ENCODE measurements at regions not wholly inside any gene's neighbourhood (a gene's known extent, or its start where the extent isn't known, plus 50 kb on each side); places are given as distances from the start of the nearest gene placed in this dataset.

DNA sequence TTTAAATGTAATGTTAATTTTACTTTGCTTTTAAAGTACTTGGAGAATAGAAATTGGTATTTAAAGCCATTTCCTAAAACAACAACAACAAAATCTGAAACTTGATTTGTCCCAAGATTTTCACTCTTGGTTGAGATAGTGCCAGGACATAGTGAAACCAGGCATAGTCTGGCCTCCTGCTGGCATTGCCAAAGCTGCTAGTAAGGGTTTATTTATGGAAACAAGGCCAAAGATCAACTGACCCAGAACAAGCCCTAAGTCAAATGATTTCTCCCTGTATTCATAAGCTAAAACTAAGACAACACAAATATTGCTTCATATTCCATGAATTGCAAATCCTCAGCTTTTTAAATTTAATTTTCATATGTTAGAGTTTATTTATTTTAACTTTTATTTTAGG, 227.5 kb upstream of the FGF13 start:
- H2BK5ac ChIP-seq (ENCODE audit: low read depth, low read length): no peak overlapping the region
- no peak overlapping the region for H4K5ac ChIP-seq (ENCODE audit: insufficient read length, low read depth, low read length)
- DNase-seq (ENCODE audit: low read depth in 1 of 2, low spot score in 2 of 2) (no peak), FAIRE-seq (no peak)
- H3K23me2 ChIP-seq (ENCODE audit: low read depth, low read length): no peaks in the 10 kb centered on the region
- H3K4me2 ChIP-seq (ENCODE audit: insufficient read depth in 1 of 2, low read depth in 2 of 2, low read length in 2 of 2): no peak overlapping the region
- H4K20me1 ChIP-seq (replicated peaks in 1 of 2; ENCODE audit: control insufficient read depth in 1 of 2, insufficient read depth in 2 of 2, low read length in 2 of 2): no peaks in the 10 kb centered on the region
- no peak overlapping the region for H2AK5ac ChIP-seq (ENCODE audit: low read depth, low read length)
- H4K8ac ChIP-seq (ENCODE audit: extremely low read depth, insufficient read depth, low read length): no peak overlapping the region
- H3K18ac ChIP-seq (ENCODE audit: extremely low read depth, low read length): no peak overlapping the region
- CTCF ChIA-PET (ENCODE audit: partially characterized antibody): no interaction called here
- H2BK120ac ChIP-seq (replicated peaks; ENCODE audit: low read depth, low read length): no peak overlapping the region
- peaks cover 0 to 5% (median 0%) of the 10 kb centered on the region in 4 experiments; a peak in 1 of 7 replicates for H3K4me1 ChIP-seq (replicated peaks in 1 of 4; ENCODE audit: control insufficient read depth in 3 of 4, insufficient read depth in 4 of 4, low read length in 3 of 4)
- no peaks in the 10 kb centered on the region for H3K27me3 ChIP-seq (replicated peaks in 1 of 4; ENCODE audit: control insufficient read depth in 3 of 4, extremely low read depth in 1 of 4, insufficient read depth in 3 of 4, low read length in 3 of 4)
- H2BK15ac ChIP-seq (ENCODE audit: low read length): no peak overlapping the region
- H3K79me1 ChIP-seq (ENCODE audit: low read depth, low read length): no peaks in the 10 kb centered on the region
- no peak overlapping the region for H3K14ac ChIP-seq (ENCODE audit: insufficient read length)
- no peak overlapping the region for H3K56ac ChIP-seq (replicated peaks; ENCODE audit: insufficient read length, low read depth, low read length)
- H3K9ac ChIP-seq (replicated peaks in 1 of 4; ENCODE audit: extremely low read depth in 1 of 4, low read depth in 3 of 4, low read length in 3 of 4): no peak overlapping the region
- H3K23ac ChIP-seq (ENCODE audit: insufficient read length): no peak overlapping the region
- H3K4ac ChIP-seq (replicated peaks; ENCODE audit: insufficient read length, low read depth, low read length): no peak overlapping the region
- H2BK20ac ChIP-seq (ENCODE audit: low read length): no peak overlapping the region
- H3K27ac ChIP-seq (ENCODE audit: low read depth, low read length): no peak overlapping the region
- H3K79me2 ChIP-seq (ENCODE audit: control insufficient read depth in 1 of 2, insufficient read depth in 2 of 2, low read length in 2 of 2): no peaks in the 10 kb centered on the region
- no peak overlapping the region for H3K4me3 ChIP-seq (ENCODE audit: extremely low read depth in 1 of 4, insufficient read depth in 2 of 4, low read depth in 3 of 4, low read length in 4 of 4)
- POLR2A ChIA-PET (ENCODE audit: partially characterized antibody): no interaction called here
- H3K36me3 ChIP-seq (ENCODE audit: control insufficient read depth in 2 of 4, insufficient read depth in 4 of 4, low read length in 3 of 4): no peaks in the 10 kb centered on the region
- no peaks in the 10 kb centered on the region for H3K9me3 ChIP-seq (ENCODE audit: insufficient read depth in 2 of 2, low read depth in 1 of 2, low read length in 1 of 2)
- no peak overlapping the region for H4K91ac ChIP-seq (replicated peaks; ENCODE audit: insufficient read length, low read length)
- no peak overlapping the region for H2BK12ac ChIP-seq (ENCODE audit: low read depth, low read length)
- TF ChIP-seq PHF8 (conservative IDR thresholded peaks at IDR 0.05; ENCODE audit: low read depth, low read length): no peak
- no peak for TF ChIP-seq TBP (IDR thresholded peaks at IDR 0.05; ENCODE audit: low read depth, low read length)
- no peak for TF ChIP-seq SUZ12 (IDR thresholded peaks at IDR 0.05; ENCODE audit: low read length)
- TF ChIP-seq CBX8 (IDR thresholded peaks at IDR 0.05; ENCODE audit: borderline replicate concordance, low read depth, low read length): no peak
- no peak for TF ChIP-seq POLR2AphosphoS5 (IDR thresholded peaks at IDR 0.05; ENCODE audit: low read depth, low read length)
- no peak for TF ChIP-seq TEAD4 (IDR thresholded peaks at IDR 0.05; ENCODE audit: low read depth, low read length)
- no peak for TF ChIP-seq YY1 (IDR thresholded peaks at IDR 0.05; ENCODE audit: low read depth, low read length)
- no peak for TF ChIP-seq CEBPB (IDR thresholded peaks at IDR 0.05; ENCODE audit: low read depth, low read length)
- TF ChIP-seq ASH2L (IDR thresholded peaks at IDR 0.05; ENCODE audit: low read length): no peak
- no peak for TF ChIP-seq HDAC2 (IDR thresholded peaks at IDR 0.05; ENCODE audit: borderline replicate concordance in 1 of 2, low read depth in 2 of 2, low read length in 2 of 2)
- TF ChIP-seq, protein P1, sequence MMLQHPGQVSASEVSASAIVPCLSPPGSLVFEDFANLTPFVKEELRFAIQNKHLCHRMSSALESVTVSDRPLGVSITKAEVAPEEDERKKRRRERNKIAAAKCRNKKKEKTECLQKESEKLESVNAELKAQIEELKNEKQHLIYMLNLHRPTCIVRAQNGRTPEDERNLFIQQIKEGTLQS (IDR thresholded peaks at IDR 0.05; ENCODE audit: insufficient read depth, low read depth, low read length): no peak
- no peak for TF ChIP-seq RBBP5 (IDR thresholded peaks at IDR 0.05; ENCODE audit: borderline replicate concordance, low read depth, low read length)
- TF ChIP-seq SP1 (IDR thresholded peaks at IDR 0.05; ENCODE audit: low read depth, low read length): no peak
- no peak for TF ChIP-seq ZNF274 (IDR thresholded peaks at IDR 0.05; ENCODE audit: borderline replicate concordance, extremely low read depth, low read length)
- no peak for TF ChIP-seq TAF7 (optimal IDR thresholded peaks at IDR 0.05; ENCODE audit: borderline replicate concordance, low read depth, low read length)
- no peak for TF ChIP-seq EGR1 (IDR thresholded peaks at IDR 0.05; ENCODE audit: borderline replicate concordance, low read depth, low read length)
- no peak overlapping the region for H2AFZ ChIP-seq (ENCODE audit: low read length)
